ENCODE measurements at regions not wholly inside any gene's neighbourhood (a gene's known extent, or its start where the extent isn't known, plus 50 kb on each side); places are given as distances from the start of the nearest gene placed in this dataset.

DNA sequence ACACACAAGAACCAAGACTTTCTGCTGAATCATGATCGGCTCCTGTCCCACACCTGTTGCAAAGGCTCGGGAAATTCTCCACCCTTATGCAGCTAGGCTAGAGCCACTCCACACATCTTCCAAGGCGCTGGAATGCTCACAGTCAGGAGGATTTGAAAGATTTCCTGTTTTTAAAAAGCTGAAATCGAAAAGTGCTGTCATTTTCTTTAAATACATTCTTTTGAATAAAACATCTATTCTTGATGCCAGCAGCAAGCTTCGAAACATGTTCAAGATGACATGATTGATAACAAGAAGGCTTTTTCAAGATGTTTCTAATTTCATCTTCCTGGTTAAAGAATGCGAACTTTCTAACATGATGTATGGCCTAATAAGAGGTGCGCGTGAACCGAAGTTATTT is 219.7 kb upstream of the CDH5 start:
- no peak for DNase-seq (ENCODE audit: low read depth in 2 of 2)

DNA sequence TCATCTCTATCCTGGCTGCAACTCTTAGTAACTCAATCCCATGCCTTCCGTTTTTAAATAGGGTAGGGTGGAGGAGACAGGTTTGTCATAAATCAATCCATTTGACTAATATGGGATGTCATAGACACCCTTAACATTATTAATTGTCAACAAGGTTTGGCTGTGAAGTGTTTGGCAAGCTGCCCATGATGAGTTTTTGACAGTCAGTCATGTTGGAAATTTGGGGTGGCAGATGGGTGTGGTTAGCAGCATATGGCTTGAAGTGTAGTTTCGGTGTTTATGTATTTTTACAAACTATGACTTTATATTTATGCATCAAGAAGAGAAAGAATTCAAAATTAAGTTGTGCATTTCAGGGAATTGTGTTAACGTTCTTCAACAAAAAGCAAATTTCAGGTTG is 221.8 kb upstream of the CDH5 start:
- no peak for DNase-seq (ENCODE audit: low read depth in 2 of 2)

GRCh38 chr16:66143415-66143814 is 223.1 kb upstream of the CDH5 start:
- DNase-seq (ENCODE audit: low read depth in 2 of 2) = no peak

GRCh38 chr16:66141885-66142284 is 224.6 kb upstream of the CDH5 start:
- DNase-seq (ENCODE audit: low read depth in 2 of 2) = no peak

DNA sequence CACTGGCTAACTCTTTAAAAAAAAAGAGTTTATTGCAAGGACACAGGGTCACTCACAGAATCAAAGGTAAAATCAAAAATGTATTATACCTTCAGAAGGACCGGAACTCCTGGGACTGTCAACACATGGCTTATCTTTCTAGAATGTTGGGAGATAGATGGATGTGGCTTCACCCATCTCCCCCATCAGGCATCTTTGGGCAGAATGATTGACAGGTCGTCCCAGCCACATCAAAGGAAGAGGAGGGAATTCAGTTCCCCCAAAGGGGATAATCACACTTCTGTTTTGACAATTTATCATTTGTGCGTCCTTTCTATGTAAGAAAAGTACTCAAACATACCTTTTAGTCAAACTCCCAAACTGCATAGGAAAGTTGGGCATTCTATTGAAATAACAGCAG is 228.6 kb upstream of the CDH5 start:
- no peak for DNase-seq (ENCODE audit: low read depth in 2 of 2)

- no peak for DNase-seq (ENCODE audit: low read depth in 2 of 2)
Observed at GRCh38 chr16:66136841-66137240, 229.7 kb upstream of the CDH5 start.

- DNase-seq (ENCODE audit: low read depth in 2 of 2) = no peak
Observed at GRCh38 chr16:66135838-66136237, 230.7 kb upstream of the CDH5 start.

DNA sequence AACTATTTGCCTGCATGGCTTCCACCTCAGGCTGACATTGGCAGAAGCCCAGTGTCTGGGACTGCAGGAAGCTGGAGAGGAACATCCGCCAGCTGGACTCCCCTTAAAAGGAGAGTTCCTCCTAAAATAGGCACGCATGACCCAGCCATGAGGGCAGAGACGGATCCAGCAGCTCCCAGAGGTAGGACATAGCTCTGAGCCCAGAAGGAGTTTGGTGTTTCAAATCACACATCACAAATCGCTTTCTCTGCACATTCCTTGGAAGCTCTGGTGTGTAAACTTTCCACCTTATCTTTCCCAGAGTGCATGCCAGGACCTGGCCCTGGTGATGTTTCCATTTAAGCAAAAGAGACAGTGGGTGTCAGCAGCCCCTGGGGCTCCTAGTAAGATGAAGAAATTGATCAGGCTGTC is 231.1 kb upstream of the CDH5 start:
- no peak for DNase-seq (ENCODE audit: low read depth in 2 of 2)

- DNase-seq (ENCODE audit: low read depth in 2 of 2) = no peak
Observed at GRCh38 chr16:66134875-66135274, 231.6 kb upstream of the CDH5 start.

GRCh38 chr16:66133643-66134338 is 232.7 kb upstream of the CDH5 start:
- no peak for DNase-seq (ENCODE audit: low read depth in 2 of 2)

GRCh38 chr16:66131895-66132294 is 234.6 kb upstream of the CDH5 start:
- no peak for DNase-seq (ENCODE audit: low read depth in 2 of 2)

DNA sequence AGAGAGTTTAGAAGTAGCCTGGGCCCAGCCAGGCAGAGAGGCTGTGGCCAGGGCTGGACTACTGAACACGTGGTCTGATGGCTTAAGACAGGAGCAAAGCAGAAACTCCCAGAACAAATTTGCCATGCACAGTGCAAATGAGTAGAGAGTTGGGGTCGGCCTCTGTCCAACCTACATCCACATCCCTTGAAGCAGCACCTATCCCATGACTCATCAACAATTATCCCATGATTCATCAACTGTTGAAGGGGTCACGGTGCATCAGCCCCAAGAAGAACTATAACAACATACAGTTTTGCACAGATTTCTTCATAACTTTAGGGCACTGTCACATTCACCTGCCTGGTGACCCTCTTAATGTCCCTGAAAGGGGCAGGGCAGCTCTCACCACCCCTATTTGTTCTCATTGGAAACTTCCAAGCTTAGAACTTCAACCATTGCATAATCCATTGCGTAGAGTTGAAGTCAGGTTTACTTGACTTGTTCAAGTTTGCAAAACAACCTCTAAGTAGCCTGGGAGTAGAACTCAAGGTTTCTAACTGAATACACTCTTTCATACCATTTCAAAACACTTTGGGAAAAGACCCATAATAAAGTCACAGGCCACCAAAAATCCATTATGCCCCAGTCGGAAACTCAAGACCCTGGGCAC is 235.2 kb upstream of the CDH5 start:
- no peak for DNase-seq (ENCODE audit: low read depth in 2 of 2)

DNA sequence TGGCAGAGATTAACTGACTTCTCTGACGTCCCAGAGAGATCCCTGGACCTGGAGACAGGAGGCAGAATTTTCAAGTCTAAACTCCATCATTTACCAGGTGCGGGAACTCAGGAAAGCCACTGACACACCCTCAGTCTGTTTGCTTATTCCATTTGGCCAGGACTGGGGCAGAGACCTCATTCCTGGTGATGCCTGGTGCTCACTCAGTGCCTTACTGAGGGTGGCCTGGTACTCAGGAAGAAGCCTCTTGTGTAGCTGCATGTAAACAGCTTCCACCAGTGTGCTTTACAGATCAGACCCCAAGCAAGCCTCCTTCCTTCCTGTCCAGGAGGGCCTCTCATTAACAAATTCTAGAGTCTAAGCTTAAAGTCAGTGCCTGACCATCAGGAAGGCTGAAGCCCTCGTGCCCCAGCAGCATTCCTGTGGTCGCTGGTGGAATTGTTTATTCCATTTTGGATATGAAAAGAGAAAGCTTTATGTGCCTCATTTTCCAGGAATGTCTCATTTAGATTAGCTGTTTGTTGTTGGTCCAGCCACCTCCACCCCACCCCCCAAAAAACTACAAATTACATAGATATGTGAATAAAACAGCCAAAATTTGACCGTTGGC is 236.1 kb upstream of the CDH5 start:
- DNase-seq (ENCODE audit: low read depth in 2 of 2) = no peak

- no peak for DNase-seq (ENCODE audit: low read depth in 2 of 2)
Observed at GRCh38 chr16:66129196-66129595, 237.3 kb upstream of the CDH5 start.

- no peak for DNase-seq (ENCODE audit: low read depth in 2 of 2)
Observed at GRCh38 chr16:66128371-66128770, 238.1 kb upstream of the CDH5 start.

DNA sequence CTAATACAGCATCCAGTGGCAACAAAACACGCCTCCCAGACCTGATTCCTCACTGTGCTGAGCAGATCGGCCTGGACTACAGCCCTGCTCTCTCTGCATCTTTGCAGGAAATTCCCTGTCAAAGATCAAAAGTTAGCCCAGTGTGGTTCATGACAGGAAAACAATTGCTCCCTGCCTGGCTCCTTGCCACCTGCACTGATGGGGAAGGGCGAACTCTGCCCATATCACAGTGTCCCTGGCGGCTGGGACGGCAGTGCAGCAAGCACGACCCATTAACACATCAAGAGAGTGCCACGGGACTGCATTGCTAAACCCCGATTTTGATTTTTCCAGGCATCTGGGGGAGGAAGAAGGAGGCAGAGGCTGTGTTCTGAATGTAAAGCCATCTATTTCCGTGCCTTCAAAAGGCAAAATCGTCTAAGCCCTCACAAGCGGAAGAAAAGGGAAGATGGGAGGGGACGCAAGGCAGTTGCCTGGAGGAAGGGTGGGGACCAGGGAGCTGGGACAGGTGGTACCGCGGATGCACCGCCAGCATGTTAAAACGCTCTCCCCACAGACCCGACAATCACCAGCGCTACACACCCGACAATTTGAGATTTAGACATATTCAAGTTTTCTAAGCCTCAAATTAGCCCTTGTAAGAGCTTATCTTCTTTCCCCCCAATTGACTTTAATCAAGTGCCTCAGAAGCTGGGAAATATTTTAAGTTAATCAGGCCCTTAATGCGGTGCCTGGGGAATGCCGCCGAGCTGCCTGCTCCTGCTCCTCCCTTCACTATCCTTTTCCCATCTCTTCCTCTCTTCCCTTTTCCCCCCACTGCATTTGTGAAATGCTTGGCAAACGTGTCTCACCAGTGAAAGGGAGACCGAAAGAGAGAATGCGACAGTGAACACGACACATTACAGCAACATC is 238.8 kb upstream of the CDH5 start:
- DNase-seq (ENCODE audit: low read depth in 2 of 2) = no peak

DNA sequence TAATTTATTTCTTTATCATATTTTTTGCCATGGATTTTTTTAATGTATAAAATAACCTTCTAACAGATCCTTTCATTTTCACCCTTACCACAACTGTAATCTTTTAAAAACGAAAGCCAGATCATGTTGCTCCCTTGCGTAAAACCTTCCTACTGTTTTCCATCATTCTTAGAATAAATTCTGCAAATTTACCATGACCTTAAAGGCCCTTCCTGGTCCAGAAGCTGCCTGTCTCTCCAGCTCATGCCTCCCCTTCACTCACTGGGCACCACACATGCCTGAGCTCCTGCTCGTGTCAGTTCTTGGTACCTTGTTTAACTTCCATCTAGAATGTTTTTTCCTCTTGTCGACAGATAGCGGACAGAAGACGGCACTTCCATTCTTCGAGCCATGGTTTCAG is 245.0 kb upstream of the CDH5 start:
- no peak for DNase-seq (ENCODE audit: low read depth in 2 of 2)

GRCh38 chr16:66120656-66121055 is 245.8 kb upstream of the CDH5 start:
- DNase-seq (ENCODE audit: low read depth in 2 of 2) = no peak

GRCh38 chr16:66116163-66117002 is 250.1 kb upstream of the CDH5 start:
- DNase-seq (ENCODE audit: low read depth in 2 of 2) = no peak

GRCh38 chr16:66115373-66115772 is 251.1 kb upstream of the CDH5 start:
- DNase-seq (ENCODE audit: low read depth in 2 of 2) = no peak

DNA sequence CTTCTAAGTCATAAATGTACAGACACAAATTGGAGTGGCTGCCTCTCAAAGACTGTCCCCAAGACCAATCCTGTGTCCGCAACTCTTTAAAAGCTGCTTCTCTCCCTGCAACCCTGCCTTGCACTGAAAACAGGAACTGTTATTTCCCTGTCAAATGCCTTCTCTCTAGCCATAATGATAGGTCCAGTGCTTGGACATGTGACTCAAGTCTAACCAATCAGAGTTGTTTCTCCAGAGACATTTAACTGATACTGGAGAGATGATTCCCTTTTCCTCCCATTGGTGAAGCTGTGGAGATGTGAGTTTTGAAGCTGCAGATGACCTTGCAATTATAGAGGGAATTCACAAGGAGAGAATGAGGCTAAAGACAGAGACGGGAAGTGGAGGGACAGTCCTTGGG is 253.3 kb upstream of the CDH5 start:
- no peak for DNase-seq (ENCODE audit: low read depth in 2 of 2)

Measured in stimulated activated CD4-positive, alpha-beta T cell treated with anti-CD3 and anti-CD28 coated beads, Interleukin-1b, Interleukin-23, amount 100 ng/mL, for 1 hour (primary cell).